ENCODE measurements at regions not wholly inside any gene's neighbourhood (a gene's known extent, or its start where the extent isn't known, plus 50 kb on each side); places are given as distances from the start of the nearest gene placed in this dataset.

GRCh38 chr11:15390857-15391256, 276.1 kb downstream of the INSC start:
- DNase-seq: no peak

GRCh38 chr11:15396778-15397177, 282.1 kb downstream of the INSC start:
- no peak for DNase-seq

DNA sequence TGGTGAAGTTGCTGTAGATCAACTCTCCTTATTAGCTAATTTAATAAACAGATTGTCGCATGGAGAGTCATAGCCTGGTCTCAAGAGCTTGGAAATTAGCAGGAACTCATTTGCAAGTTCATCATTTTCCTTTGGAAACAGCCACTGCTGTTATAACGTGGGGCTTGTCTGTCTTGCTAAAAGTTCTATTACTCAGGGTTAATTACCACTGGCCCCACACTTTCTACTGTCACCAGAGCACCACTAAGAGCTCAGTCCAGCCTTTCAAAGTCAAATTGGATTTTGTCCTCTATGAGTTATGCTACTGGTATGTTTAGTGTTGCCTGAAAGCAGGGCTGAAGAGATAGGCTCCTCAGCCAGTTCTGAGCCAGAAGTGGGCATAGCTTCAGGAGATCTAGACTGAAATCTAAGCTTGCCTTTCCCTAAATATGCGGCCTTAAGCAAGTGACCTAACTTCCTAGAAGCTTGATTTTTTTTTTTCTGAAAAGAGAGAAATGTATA, 292.2 kb downstream of the INSC start:
- no peak for DNase-seq

- DNase-seq: no peak
Observed at GRCh38 chr11:15412054-15412453, 297.3 kb downstream of the INSC start.

- no peak for DNase-seq
Observed at GRCh38 chr11:15418921-15419320, 304.2 kb downstream of the INSC start.

- DNase-seq: no peak
Observed at GRCh38 chr11:15419696-15420095, 305.0 kb downstream of the INSC start.

DNA sequence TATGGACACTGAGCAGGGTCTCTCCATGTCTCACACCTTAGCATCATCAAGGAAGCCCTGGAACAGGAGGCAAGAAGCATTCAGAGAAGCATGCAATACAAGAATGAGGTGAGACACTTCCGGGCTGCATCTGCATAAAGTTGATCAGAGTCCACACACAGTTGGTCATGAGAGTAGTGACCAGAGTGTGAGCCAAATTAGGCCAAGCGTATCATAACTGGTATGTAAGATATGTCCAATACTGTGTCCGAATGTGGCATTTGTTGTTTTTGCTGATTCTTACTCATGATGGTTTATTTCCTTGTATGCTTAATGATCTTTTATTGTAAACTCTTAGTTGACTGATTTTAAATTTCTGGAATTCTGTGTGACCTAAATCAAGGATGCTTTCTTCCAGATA, 315.7 kb downstream of the INSC start:
- DNase-seq: no peak

- DNase-seq: no peak
Observed at GRCh38 chr11:15434529-15434928, 319.8 kb downstream of the INSC start.

- no peak for DNase-seq
Observed at GRCh38 chr11:15446315-15446714, 331.6 kb downstream of the INSC start.

GRCh38 chr11:15446929-15447328, 332.2 kb downstream of the INSC start:
- DNase-seq: no peak

GRCh38 chr11:15451713-15452112, 337.0 kb downstream of the INSC start:
- no peak for DNase-seq

DNA sequence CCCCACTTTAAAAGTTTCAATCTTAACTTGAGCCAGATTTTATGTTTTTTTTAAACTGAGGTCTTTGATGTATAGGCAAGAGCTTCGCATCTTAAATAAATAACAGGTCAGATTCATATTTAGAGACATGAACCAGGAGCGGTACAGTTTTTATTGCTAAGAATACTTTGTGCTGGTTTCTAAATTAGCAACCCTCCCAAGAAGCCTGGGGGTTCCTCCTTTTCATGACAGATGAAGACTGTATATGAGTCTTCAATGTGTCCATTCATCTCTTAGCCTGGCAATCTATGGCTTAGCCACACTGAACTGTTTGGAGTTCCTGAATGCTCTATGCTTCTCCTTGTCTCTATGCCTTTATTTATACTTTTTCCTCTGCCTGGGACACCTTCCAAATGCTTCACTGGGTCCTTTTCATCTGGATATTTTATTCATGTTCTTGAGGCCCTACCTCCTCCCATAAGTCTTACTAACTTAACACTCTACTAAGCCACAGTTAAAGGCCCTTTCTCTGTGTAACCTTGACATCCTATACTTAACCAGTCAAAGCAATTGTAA, 338.6 kb downstream of the INSC start:
- no peak for DNase-seq

GRCh38 chr11:15468466-15468865, 353.7 kb downstream of the INSC start:
- no peak for DNase-seq

- DNase-seq: no peak
Observed at GRCh38 chr11:15471048-15471894, 356.5 kb downstream of the INSC start.

DNA sequence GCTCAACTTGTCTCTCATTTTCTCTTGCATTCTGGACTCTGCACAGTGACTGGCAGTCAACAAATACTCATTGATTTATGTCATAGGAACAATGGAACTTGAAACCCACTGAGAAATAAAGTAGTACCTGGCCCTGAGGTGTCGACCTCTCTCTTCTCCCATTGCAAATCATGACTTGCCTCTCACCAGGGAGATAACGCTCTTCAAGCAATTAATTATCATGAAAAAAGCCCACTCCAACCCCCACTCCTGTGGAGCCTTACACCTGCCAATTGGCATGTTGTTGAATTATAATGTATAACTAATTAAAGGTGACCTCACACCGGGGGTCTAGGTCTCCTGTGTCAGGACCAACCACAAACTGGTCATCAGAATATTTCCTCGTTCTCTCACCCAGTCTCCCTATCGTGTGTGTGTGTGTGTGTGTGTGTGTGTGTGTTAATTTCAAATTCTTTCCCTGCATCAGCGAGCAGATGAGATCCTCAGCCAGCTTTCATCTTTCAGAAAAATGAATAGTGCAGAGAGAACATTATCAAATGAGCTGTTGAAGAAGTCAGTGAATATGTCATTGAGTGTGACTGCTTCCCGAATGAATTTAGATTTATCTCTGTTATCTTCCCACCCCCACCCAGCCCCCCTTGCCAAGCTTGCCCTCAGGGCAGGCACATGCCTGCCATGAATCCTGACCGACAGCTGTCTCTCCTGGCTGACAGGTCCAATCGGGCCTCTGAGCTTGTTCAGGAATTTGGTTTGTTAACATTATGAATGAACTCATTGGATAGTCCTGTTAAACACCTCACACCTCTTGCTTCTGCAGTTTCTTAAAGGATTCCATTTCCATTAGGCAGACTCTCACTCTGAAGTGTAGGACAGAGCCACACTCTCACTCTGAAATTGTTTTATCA, 357.4 kb downstream of the INSC start:
- DNase-seq: no peak

DNA sequence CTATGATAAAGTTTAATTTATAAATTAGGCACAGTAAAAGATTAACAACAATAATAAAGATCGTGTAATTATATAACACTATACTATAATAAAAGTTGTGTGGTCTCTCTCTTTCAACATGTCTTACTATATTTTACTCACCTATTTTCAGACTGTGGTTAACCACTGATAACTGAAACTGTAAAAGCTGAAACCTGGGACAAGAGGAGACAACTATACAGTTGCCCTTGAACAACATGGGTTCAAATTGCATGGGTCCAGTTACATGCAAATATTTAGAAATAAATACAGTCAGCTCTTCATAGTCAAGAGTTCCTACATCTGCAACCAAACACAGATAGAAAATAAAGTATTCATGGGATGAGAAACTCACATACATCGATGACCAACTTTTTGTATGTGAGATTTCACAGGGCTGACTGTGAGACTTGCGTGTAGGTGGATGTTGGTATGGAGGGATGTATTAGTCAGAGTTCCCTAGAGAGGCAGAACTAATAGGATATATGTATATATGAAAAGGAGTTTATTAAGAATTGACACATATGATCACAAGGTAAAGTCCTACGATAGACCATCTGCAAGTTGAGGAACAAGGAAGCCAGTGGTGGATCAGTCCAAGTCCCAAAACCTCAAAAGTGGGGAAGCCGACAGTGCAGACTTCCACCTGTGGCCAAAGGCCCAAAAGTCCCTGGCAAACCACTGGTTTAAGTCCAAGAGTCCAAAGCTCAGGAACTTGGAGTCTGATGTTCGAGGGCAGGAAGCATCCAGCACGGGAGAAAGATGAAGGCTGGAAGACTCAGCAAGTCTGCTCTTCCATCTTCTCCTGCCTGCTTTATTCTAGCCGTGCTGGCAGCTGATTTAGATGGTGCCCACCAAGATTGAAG, 359.5 kb downstream of the INSC start:
- no peak for DNase-seq

DNA sequence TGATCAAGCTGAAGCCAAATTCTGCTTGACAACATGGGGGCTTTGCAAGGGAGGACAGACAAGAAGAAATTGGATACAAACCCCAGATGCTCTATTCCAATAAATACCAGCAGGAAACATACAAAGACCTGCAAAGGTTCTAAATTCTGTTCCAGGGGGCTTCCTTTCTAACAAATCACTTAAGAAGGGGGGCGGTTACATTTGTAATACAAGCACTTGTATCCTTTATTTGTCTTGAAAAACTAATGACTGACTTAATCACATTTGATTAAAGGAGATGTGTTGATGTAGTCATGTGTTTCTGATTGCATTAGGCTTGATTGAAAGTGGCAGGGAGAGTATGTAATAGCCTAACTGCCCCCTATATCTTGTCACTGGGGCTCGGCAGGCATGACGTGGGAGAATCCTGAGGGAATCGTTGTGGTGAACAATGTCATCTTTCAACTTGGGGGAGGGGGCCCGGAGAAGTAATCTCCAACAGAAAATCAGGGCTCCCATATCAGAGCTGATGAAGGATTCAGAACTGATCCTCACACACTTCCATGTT, 361.7 kb downstream of the INSC start:
- no peak for DNase-seq

DNA sequence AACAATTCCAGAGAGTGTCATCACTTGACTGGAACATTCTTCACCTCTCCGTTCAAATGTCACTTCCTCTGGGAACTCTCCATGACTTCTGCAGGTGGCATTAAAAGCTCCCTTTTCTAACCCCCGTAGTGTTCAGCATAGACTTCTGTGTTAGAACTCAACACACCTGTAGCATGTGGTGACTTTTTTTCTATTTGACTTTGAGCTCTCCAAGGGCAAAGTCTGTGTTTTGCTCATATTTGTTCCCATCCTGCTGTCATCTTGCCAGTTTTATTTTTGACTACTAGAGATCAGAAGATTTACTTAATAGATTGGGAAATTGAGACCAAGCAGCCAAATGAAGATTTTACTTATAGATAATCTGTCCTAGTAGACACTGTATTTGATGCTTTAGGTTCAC, 367.1 kb downstream of the INSC start:
- no peak for DNase-seq

GRCh38 chr11:15483205-15483604, 368.5 kb downstream of the INSC start:
- no peak for DNase-seq

DNA sequence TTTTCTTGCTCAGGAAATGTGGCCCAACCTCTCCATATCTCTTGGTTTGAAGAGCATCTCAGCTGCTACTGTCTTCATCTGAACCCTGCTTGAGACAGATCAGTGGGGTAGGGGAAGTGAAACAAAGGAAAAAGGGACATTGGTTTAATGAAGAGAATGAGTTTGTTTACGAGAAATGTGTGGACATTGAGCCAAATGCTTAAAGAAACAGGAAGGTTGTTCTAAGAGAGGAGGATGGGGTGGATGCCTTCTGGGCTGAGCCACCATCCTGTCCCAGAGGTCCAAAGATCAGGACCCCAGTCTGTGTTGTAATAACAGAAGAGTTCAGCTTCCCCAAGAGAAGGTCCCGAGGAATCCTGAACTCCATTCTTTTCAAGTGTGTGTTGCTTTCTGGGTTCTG, 369.7 kb downstream of the INSC start:
- DNase-seq: no peak

- DNase-seq: no peak
Observed at GRCh38 chr11:15485432-15485831, 370.7 kb downstream of the INSC start.

GRCh38 chr11:15489281-15489680, 374.6 kb downstream of the INSC start:
- DNase-seq: no peak

Data from right forelimb (tissue), 1 donor.